UCSD-AML1 (cell line): ENCODE measurements at regions not wholly inside any gene's neighbourhood (a gene's known extent, or its start where the extent isn't known, plus 50 kb on each side); places are given as distances from the start of the nearest gene placed in this dataset.
A peak's percentile ranks its signal among the peaks of the same experiment; 100 is the strongest.

Experiments
- DNase-seq: peaks from one replicate; lab custom pipeline; 2025; ENCODE audit not compliant: unreplicated experiment; lab: John Stamatoyannopoulos, UW

DNA sequence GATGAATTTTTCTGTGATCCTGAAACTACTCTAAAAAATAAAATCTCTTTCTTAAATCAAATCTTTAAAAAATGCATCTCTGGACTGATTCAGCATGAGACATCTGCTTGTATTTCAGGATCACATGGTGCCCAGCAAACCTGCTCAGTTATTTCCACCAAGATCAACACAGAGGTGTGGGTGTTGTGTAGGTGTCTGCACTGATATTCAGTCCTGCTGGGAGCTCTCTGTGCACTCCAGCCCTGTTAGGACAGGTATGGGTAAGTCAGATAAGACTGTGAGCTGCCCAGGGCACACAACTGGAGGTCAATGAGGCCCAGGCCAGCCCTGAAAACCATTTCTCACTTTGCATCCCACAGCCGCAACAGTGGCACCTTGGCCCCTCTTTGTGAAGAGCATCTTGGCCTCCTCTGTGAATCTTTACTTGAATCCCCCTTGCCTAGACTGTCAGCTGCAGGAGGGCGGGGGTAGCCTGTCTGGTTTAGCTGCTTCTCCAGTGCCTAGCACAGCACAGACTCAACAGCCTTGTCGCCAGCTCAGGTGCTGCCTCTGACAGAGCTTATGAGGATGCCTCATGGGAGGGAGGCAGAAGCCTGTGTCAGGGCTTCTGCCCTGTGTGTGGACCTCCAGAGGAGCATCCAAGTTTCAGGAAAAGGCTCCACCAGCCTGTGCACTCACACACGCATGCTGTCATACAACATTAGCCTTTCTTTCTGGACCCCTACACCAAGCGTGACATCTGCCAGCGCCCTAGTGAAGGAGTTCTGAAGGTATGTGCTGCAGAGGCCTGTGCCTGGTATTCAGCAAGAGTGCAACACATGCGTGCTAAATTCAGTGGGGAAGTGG, 187.6 kb upstream of the CST7 start:
- no peak for DNase-seq

DNA sequence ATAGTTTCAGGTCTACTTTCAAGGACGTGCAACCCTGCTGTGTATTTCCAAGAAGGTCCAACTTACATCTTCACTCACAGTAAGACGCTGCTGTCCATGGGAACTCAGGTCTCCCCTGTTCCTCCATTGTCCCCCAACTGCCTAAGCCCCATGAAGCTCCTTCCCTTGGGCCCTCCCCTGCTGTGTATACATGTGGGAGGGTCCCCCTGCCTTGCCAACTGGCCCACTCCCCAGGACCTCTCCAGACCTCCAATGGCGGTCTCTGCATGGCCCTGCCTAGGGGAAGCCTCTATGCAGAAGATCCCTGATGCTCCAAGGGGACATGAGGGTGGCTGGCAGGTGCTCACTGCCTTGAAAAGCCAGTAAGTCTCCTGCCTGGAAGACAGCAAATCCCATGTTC, 186.7 kb upstream of the CST7 start:
- no peak for DNase-seq

DNA sequence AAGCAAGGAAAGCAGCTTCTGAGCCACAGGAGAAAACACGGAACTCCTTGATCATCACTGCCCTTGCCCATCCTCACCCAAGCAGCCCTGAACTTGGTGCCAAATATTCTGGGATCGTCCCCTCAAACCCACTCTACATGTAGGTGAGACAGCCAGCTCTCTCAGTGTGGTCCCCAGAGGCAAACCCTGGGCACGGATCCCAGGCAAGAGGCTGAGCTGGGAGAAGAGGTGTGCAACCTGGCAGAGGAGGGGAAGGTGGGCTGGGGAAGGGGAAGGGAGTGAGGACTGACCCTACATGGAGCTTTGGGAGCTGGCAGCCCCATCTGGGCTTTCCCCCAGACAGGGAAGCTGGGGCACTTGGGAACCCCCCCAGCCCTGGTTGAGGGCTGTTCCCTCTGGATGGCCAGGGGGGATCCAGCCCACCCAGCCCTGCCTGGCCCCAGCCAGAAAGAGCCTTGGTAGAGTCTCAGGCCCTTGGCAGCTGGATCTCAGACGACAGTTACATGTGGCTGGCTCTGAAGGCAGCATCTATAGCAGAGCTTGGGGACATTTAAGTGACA, 186.2 kb upstream of the CST7 start:
- no peak for DNase-seq

DNA sequence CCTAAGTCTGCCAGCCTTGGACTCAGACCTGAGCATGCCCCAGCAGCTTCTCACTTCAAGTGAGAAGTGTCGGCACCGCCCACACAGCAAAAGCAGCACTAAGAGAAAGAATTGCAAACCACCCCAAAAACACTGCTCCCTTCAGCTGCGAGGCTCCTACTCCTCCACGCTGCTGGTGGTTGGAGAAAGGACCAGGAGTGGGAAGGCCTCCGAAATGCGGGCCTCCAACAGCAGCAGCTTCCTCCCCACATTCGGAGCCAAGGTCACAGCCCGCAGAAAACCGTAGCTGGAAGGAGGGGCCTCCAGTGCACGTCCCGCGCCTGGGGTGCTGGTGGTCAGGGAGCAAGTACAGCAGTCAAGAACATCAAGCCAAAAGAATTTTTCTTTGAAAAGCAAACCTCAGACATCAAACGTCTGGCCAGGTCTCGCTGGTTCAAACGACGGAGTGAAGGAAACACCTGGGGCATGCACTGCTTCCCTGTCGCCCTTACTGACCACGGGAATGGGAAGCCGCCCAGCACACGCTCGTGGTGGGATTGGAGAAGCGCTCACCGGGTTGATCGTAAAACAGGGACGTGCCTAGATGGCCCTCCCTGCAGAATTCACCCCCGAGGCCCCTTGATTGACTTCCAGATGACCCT, 185.6 kb upstream of the CST7 start:
- peak; percentile 50 for DNase-seq

DNA sequence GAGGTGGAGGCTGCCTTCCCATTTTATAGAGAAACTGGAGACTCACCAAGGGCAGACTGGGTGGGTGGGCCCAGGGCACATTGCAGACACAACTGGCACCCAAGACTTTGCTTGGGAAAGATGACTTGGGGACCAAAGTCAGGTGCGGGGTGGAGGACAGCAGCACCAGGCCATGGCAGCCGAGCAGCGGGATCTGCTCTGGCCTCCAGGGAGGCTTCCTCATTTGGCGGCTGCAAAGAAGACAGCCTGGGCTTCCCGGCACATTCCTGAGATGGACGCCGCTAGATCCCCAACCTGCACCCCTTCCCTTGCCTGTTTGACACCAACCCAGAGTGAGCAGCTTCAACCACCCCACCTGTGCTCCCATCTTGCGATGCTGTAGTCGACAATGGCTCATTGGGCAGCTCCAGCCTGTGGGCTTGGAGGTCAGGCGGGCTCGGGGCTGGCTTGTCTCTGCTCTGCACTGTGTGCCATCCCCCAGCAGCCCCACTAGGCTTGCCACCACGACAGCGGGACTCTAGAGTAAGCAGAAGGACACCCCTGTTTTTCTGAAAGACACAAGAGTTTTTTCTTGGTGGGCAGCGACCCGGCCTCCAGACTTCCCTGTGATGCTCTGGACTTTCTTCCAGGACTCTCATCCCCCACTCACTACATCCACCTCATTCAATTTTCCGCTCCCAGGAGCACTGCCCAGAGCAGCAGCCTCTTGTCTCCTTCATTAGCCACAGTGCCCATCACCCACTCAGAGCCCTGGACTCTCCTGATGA, 184.9 kb upstream of the CST7 start:
- no peak for DNase-seq

DNA sequence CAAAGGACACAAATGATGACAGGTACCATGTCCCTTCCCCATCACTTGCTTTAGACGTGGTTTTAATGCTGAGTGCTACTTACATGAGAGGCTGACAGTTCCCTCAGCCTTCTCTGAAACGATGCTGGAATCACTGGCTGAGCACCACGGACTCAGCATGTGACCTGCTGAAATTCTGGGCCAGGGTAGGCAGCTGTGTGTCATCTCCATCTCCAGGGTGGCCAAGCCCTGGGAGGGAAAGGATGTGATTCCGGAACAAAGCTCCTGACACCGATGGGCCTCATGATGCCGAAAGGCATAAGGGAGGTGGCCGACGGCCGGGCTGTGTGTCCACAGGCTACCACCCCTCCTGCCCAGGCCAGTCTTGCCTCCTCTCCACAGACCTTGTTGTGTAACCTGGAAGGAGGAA, 184.3 kb upstream of the CST7 start:
- no peak for DNase-seq

DNA sequence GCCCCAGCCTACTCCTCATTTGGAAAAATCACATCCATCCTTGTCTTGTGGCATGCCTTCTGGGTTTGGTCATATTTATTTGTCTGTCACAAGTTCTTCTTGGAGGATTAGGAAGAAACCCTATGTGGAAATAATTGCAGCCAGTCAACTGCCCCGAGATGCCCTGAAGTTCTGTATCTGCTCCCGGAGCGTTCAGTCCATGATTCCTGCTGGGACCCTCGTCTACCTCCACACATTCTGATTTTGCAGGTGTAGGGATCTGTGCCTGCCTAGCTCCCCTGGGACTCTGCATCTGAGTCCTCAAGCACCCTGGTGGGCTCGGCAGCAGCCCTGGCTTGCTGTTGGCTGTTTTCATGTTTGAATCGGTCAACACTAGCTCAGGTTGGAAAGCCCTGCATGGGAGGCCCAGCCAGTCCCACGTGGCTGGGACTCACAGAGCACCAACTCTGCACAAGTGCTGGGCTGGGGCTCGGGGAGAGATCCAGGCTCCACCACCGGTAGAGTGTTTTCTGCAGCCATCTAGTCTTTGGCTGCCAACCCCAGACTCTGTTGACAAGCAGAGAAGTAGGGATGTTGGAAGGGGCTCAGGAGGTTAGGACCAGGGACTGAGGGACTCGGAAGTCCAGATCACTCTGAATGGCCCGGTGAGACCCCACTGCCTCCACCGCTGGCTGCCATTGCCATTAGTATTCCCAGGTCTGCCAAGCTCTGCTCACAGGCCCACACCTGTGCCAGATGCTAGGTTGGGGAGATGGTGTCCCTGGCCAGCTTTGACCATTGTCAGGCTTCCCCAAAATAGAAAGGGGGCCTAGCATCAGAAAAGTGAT, 183.5 kb upstream of the CST7 start:
- DNase-seq = no peak

DNA sequence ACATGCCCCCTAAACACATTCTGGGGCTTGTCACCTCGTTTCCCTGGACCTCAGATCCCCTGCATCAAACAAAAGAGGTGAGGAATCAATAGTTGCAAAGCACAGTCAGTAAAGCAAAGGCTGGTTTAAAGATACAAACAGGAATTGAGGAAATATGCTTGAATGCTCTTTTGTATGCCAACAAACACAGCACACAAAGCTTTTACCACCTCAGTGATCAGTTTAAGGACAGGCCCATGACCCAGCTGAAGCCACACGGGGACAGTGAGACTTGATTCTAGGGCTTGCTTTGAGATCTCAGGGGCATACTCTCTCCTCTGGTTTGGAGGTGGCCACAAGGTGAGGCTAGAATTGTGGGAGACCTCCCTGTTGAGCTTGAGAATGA, 182.9 kb upstream of the CST7 start:
- no peak for DNase-seq

DNA sequence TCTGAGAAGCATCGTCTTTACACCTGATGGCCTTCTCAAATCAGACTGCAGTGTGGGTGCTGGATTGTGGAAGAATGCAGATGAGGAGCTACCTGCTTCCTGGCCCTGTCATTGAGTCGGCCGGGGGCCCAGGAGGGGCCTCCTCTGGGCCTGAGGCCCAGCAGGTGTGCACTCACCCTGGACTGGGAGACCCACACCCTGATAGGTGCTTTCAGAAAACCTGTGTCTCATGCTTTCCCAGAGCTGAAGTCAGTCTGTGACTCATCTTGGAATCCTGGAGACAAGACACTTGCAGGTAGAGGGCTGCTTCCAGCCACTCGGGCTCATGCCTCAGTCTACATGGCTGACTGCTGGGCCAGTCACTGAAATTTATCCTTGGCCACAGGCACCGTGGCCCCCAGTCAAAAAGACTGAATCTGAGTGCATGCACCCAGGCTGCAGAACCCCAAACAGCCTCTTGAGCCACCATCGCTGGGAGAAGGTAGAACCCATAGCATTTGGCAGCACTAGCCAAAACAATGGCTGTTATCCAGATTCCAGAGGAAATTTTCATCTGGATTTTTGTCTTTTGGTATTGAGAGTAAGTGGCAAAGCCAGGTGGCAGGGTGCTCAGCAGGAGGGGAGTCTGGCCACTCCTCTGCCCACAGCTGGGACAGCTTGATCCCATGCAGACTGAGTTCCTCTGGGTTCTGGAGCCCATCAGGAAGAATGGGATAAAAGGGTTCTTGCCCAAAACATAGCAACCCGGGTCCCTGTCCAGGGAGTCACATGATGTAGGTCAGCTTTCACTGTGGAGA, 182.0 kb upstream of the CST7 start:
- no peak for DNase-seq

DNA sequence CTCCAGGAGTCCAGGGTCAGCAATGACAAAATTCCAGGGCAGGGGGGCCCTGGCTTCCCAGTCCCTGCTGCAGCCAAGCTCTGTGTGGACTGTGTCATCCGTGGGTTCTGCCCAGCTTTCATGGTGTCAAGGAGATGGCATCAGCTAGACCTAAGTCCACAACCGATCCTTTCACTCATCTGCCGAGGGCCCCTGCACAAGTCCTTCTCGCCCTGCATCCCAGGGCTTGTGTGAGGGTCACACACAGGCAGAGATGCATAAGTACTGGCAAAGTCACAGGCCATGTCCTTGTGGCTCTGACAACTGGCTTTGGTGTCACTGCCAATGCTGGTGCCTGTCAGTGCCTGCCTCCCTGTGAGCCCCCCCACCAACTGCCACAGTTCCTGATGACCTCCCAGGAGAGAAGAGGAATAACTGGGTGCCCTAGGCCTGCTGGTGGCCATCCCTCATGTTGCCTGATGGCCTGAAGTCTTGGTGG, 181.4 kb upstream of the CST7 start:
- no peak for DNase-seq

DNA sequence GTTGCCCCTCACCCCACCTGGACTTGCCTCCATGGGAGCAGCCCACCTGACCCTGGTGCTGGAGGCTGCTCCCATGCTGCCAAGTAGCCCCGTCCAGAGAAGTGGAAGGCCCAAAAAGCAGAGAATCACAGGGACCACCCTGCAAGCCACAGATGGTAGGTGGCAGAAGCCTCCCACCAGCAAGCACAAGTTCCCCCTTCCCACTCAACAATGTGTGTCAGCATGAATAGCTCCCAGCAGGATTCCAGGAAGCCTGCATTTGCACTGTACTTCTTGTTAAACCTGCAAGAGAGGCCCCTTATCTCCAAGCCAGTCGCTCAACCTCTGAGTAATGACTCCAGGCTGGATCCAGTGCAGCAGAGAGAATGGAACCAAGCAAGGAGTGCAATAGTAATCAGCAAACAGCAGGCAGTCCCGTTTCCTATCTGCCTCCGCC, 180.8 kb upstream of the CST7 start:
- DNase-seq = no peak

DNA sequence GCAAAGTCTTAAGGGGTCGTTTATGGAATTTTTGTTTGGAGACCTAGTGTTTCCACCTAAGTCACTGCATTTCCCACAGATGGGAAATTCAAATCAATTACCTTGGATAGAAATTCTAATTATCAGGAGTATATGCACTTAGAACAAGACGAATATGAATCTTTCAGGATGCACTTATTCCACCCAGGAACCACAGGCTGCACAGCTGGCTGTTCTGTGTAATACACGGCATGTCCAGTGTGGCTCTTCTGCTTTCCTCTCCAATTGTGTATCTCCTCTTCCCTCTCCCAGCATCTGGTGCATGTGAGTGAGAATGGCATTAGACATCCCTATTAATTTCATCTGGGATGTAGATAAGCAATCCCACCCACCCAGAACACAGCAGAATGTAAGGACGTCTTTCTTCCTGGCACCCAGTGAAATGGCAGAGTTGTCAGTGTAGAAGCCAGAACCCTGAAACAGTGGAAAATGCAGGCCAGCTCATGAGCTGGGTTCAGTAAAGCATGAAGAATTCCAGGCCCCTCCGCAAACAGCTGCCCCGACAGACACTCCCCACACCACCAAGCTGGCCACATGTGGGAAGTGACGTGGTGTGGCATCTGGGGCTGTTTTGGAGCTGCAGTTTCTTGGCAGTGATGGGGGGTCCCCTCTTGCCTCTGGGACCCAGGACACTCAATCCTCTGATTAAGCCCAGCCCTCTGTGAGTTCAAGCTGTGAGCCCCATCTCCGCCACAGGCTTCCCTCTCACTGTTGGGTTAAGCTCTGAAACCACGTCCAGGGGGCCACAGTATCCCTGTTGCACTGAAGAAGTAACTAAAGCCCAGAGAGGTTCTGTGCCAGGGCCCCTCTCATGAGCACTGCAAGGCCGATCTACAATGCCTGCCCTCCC, 180.1 kb upstream of the CST7 start:
- no peak for DNase-seq

DNA sequence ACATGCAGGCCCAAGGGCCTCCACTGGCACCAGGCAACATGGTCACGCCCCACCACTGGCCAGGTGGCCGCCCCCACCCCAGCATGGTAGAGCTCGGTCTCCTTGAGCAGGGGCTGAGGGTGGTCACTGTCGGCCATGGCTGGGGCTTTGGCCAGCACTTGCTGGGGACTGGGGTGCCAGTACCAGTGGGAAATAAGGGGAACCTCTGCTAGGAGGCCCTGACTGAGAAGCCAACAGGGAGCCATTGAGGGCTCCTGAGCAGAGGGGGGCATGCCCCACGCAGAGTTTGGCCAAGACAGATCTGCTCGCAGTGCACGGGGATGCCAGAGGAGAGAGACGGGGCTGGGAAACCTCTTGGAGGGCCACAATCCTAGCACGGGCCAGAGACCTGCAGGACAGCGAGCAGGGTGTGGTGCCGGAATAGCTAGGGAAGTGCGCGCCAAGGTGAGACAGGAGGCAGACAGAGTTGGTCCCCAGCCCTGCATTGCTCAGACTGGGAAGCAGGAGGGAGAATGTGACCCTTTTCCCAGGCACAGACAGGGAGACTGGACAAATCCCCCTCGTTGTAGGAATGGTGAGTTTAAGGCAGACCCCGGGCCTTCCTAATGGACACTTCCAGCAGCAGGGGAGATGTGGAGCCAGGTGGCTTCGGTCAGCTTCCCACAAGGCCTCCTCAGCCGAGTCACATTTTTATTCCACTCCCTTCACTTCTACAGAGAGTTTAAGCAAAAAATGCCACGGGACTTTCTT, 179.0 kb upstream of the CST7 start:
- DNase-seq = no peak

DNA sequence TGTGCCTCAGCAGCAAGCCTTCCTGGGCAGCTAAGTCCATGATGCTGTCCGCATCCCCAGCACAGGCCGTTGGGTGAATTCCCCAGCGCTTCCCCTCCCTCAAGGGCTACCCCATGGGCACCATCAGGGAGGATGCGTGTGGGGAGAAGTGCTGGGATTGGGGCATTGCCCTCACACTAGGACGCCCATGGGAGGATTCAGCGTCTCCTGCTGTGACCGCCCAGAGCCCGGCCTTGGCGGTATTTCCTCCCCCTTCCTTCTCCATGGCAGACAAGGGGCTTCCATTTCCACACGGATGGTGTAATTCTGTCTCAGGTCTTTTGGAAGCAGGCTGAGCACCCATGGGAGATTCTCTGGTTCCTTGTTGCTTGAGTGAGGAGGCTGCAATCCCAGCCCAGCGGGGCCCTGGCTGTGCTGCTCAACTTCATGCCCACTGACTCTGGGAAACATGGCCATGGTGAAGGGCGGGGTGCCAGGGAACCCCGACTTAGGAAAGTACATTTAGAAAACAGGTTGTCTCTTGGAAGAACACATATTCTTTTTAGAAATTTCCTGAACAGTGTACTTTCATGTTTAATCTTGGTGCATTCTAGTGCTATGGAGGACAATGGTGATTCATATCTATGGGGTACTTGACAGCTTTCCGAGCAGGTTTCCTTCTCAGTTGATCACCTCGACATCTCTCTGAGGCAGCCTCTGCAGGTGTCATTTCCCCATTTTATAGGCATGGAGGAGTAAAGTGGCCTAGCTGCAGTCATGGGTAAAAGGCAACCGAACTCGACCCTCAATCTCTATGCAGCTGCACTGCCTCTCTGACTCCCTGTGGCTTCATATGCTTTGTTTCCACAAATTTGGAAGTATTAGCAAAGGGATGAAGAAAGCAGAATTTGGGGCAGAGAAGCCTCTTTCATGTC, 178.2 kb upstream of the CST7 start:
- no peak for DNase-seq

DNA sequence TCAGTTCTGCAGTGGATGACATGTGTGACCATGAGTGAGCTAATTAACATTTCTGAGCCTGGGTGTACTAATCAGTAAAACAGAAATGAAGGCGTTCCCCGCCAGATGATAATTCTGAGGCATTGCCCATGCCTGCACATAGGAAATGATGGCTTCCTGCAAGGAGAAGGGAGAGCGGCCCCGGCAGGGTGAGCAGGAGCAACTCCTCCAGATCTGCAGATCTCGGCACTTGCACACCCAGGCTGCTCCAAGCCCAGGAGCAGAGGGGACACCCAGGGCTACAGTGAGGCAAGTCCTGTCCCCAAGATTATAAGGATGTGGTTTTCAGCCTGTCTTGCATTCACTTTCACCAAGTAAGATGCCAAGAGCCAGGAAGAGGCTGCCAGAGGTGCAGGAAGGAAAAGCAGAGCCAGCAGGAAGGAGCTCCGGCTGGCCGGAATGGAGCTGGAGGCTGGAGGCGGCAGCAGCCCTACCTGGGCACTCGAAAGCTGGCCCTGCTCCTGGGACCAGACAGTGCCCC, 177.5 kb upstream of the CST7 start:
- peak; percentile 61 for DNase-seq

DNA sequence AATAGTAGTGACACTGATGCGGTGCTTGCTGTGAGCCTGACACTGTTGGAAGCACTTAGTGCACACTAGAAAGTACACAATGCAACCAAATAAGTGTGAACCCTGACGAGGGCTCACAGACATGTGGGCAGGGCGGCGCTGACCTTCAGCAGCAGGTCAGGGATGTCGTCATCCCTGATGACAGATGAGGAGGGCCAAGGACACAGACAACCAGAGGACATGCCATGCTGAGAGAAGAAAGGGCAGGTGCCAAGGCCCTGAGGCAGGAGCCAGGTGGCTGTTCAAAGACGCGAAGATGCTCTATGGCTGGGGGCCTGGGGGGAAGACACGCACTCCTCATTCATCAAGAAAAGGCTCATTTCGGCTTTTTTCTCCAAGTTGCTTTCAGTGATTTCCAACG, 176.4 kb upstream of the CST7 start:
- no peak for DNase-seq

DNA sequence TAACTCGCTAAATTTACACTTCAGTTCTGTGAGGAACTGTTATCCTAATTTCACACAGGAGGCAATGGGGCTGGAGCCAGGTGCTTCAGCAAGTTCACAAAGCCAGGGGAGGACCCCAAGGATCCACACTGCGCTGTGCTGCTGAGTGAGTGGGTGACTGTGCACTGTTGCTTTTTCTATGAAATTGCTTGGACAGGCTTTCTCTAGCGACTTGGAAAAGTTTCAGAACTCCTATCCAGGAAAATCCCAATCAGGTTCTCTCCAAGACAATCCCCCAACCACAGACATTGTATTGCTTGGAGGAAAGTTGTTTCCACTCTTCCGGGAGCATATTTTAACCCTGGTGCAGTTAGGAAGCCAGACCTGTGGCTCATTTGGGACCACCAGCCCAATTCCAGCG, 175.9 kb upstream of the CST7 start:
- no peak for DNase-seq
